ENCODE measurements at regions not wholly inside any gene's neighbourhood (a gene's known extent, or its start where the extent isn't known, plus 50 kb on each side); places are given as distances from the start of the nearest gene placed in this dataset.

- Histone ChIP-seq H3K27me3 (ENCODE audit: insufficient read depth, poor library complexity, severe bottlenecking) (no peaks in the 10 kb centered on the region), H3K27ac (replicated peaks) (no peak overlapping the region), H3K4me3 (replicated peaks; ENCODE audit: insufficient read depth, low read length) (no peak overlapping the region)
- no peak for DNase-seq (ENCODE audit: low read depth in 1 of 2, low spot score in 1 of 2)
- no peak for TF ChIP-seq GABPA (IDR thresholded peaks at IDR 0.05; ENCODE audit: low read depth)
- TF ChIP-seq REST (IDR thresholded peaks at IDR 0.05; ENCODE audit: insufficient replicate concordance, low read depth) = no peak
- no peak for TF ChIP-seq CTCF (IDR thresholded peaks at IDR 0.05; ENCODE audit: insufficient read depth, low read length)
- TF ChIP-seq SPI1 (IDR thresholded peaks at IDR 0.05; ENCODE audit: borderline replicate concordance, low read depth) = no peak
- TF ChIP-seq POLR2AphosphoS5 (IDR thresholded peaks at IDR 0.05; ENCODE audit: low read depth) = no peak
Measured at GRCh38 chr6:17182961-17183360, 81.1 kb downstream of the STMND1 start.

GRCh38 chr6:17186925-17187324, 85.1 kb downstream of the STMND1 start:
- DNase-seq (ENCODE audit: low read depth in 1 of 2, low spot score in 1 of 2) = no peak
- H3K27ac ChIP-seq (replicated peaks) = no peak overlapping the region
- TF ChIP-seq REST (IDR thresholded peaks at IDR 0.05; ENCODE audit: insufficient replicate concordance, low read depth) = no peak
- TF ChIP-seq POLR2AphosphoS5 (IDR thresholded peaks at IDR 0.05; ENCODE audit: low read depth) = no peak
- no peak for TF ChIP-seq GABPA (IDR thresholded peaks at IDR 0.05; ENCODE audit: low read depth)
- no peaks in the 10 kb centered on the region for H3K27me3 ChIP-seq (ENCODE audit: insufficient read depth, poor library complexity, severe bottlenecking)
- no peak overlapping the region for H3K4me3 ChIP-seq (replicated peaks; ENCODE audit: insufficient read depth, low read length)

- no peak overlapping the region for H3K27ac ChIP-seq (replicated peaks)
- peaks cover 3% of the 10 kb centered on the region for H3K27me3 ChIP-seq (ENCODE audit: insufficient read depth, poor library complexity, severe bottlenecking)
- no peak overlapping the region for H3K4me3 ChIP-seq (replicated peaks; ENCODE audit: insufficient read depth, low read length)
- TF ChIP-seq GABPA (IDR thresholded peaks at IDR 0.05; ENCODE audit: low read depth) (no peak), REST (IDR thresholded peaks at IDR 0.05; ENCODE audit: insufficient replicate concordance, low read depth) (no peak), CTCF (IDR thresholded peaks at IDR 0.05; ENCODE audit: insufficient read depth, low read length) (no peak), SPI1 (IDR thresholded peaks at IDR 0.05; ENCODE audit: borderline replicate concordance, low read depth) (no peak), POLR2AphosphoS5 (IDR thresholded peaks at IDR 0.05; ENCODE audit: low read depth) (no peak)
- no peak for DNase-seq (ENCODE audit: low read depth in 1 of 2, low spot score in 1 of 2)
Measured at GRCh38 chr6:17193106-17193775, 87.9 kb upstream of the RBM24 start.
